ENCODE measurements at regions not wholly inside any gene's neighbourhood (a gene's known extent, or its start where the extent isn't known, plus 50 kb on each side); places are given as distances from the start of the nearest gene placed in this dataset.
"Not testable (repeated sequence)": the region's sequence is repeated elsewhere in the genome, so short reads cannot be mapped to it uniquely, and the experiment has no call there.

DNA sequence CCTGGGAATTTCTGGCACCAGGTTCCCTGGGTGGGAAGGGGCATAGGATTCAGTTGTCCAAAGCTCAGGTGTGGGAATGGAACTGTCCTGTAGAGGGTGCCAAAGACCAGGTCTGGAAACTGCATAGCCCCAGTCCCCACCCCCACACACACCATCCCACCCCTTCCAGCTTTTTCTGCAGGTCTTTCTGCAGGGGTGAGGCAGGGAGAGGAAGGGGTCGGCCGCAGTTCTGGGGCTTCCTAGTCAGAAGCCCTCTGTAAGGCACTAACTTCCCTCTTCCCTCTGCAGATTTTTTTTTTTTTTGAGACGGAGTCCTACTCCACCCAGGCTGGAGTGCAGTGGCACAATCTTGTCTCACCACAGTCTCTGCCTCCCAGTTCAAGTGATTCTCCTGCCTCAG, 1949.7 kb downstream of the FOXD4L5 start:
- H3K9me3 ChIP-seq; intact Hi-C loops (cut with DNase I); H3K27me3 ChIP-seq (ENCODE audit: insufficient read depth in 3 of 3, low read length in 2 of 3); ATAC-seq; H3K27ac ChIP-seq; DNase-seq; H3K4me3 ChIP-seq; H3K4me1 ChIP-seq; H3K36me3 ChIP-seq (ENCODE audit: insufficient read depth in 1 of 2, low read depth in 1 of 2): not testable (repeated sequence)
- WGBS, 3 donors: 15 to 45% methylated on average over 2 to 3 of the region's 3 CpGs; no CpG with 5 or more reads in 1 of the 3 donors

DNA sequence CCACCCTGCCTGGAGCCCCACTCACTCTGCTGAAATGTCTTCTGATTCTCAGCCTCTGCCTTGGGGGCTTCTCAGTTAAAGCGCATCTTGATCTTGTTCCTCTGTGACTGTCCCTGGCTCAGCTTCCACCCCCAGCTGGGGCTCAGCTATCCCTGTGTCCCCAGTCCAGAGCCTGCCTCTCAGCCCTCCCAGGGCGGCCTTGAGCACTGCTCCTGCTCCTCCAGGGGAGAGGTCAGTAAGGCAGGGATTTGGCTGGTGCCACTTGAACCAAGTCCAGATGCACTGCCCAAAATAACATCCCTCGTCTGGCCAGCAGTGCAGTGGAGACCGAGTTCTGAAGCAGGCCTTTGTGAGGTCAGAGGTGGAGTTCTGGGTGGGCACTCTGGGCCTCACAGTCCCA, 1950.8 kb downstream of the FOXD4L5 start:
- H3K4me1 ChIP-seq; H3K27ac ChIP-seq; H3K36me3 ChIP-seq (ENCODE audit: insufficient read depth in 1 of 2, low read depth in 1 of 2); H3K4me3 ChIP-seq; H3K9me3 ChIP-seq; intact Hi-C loops (cut with DNase I); H3K27me3 ChIP-seq (ENCODE audit: insufficient read depth in 3 of 3, low read length in 2 of 3); ATAC-seq: not testable (repeated sequence)
- WGBS, 3 donors: 13 to 31% (median 26%) methylated on average over 1 of the region's 4 CpGs
- DNase-seq: peak; percentile 23 to 58

DNA sequence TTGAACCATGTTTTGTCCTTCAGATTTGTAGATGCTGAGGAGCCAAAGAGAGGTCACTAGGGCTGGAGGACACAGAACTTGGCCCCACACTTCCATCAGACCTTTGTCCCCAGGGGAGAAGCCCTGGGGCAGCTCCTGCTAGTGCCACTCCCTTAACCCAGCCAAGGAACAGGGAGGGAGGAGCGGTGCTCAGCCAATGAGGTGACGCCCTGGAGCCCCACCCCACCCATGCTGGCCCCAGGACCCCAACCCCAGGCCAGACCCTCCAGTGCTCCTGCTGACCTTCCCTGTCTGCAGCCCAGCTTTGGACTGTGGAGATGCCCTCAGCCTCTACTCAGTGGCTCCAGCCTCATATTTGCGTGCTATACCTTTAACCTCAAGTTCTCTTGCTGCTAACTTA, 1951.9 kb downstream of the FOXD4L5 start:
- H3K27me3 ChIP-seq (ENCODE audit: insufficient read depth in 3 of 3, low read length in 2 of 3); H3K4me3 ChIP-seq; H3K4me1 ChIP-seq; H3K27ac ChIP-seq; DNase-seq; H3K36me3 ChIP-seq (ENCODE audit: insufficient read depth in 1 of 2, low read depth in 1 of 2); ATAC-seq; H3K9me3 ChIP-seq; intact Hi-C loops (cut with DNase I): not testable (repeated sequence)
- 88 to 100% (median 94%) methylated on average over 2 of the region's 3 CpGs for WGBS, 3 donors

DNA sequence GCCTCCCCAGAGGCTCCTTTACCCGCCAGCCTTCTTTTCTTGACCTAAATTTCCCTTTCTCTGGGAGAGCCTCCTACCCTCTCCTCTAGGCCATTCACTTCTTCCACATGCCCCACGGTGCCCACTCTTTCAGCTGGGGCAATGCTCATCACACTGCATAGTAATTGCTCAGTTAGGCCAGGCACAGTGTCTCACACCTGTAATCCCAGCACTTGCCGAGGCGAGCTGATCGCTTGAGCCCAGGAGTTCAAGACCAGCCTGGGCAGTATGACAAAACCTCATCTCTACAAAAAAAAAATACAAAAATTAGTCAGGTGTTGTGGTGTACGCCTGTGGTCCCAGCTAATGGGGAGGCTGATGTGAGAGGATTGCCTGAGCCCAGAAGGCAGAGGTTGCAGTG, 1956.7 kb downstream of the FOXD4L5 start:
- H3K4me3 ChIP-seq; H3K27me3 ChIP-seq (ENCODE audit: insufficient read depth in 3 of 3, low read length in 2 of 3); H3K4me1 ChIP-seq; H3K36me3 ChIP-seq (ENCODE audit: insufficient read depth in 1 of 2, low read depth in 1 of 2); H3K27ac ChIP-seq; ATAC-seq; H3K9me3 ChIP-seq; intact Hi-C loops (cut with DNase I); DNase-seq: not testable (repeated sequence)
- 88 to 96% (median 96%) methylated on average over 5 to 6 of the region's 6 CpGs for WGBS, 3 donors

DNA sequence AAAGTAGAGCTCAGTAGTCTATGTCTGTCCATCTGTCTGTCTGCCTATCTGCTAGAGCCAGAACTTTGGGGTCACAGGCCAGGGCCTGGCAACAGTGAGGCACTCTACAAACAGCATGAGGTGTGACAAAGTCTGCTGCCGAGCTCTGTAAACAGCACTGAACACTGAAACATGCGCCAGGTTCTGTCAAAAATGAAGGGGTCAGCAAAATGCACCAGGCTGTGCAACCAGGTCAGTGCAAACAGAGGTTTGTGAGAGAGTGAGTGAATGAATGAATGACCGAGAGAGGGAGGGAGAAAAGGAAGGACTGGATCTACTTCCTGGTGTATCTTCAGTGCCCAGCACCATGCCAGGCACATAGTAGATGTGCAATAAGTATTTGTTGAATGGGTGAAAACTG, 1957.8 kb downstream of the FOXD4L5 start:
- ATAC-seq; H3K4me3 ChIP-seq; H3K9me3 ChIP-seq; intact Hi-C loops (cut with DNase I); H3K4me1 ChIP-seq; H3K27me3 ChIP-seq (ENCODE audit: insufficient read depth in 3 of 3, low read length in 2 of 3); DNase-seq; H3K36me3 ChIP-seq (ENCODE audit: insufficient read depth in 1 of 2, low read depth in 1 of 2); H3K27ac ChIP-seq: not testable (repeated sequence)
- 77 to 79% (median 78%) methylated on average over 3 of the region's 3 CpGs for WGBS, 3 donors

DNA sequence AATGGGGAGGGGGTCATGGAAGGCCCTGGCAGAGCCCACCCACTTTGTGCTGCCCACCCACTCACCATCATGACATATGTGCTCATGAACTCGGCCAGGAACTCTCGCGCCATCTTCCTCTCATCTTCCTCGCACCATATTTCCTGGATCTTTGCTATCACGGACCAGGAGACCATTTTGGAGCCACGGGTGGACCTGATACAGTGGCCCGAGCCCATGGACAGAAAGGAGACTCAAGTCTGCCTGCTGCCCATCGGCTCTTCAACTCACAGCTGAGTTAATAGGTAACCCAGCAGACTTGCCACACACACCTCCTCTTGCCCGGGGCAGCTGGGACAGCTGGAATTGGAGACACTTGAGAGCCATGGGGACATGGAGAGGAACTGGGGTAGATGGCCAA, 1958.3 kb downstream of the FOXD4L5 start:
- H3K4me1 ChIP-seq; H3K27ac ChIP-seq; H3K27me3 ChIP-seq (ENCODE audit: insufficient read depth in 3 of 3, low read length in 2 of 3); H3K4me3 ChIP-seq; ATAC-seq; H3K36me3 ChIP-seq (ENCODE audit: insufficient read depth in 1 of 2, low read depth in 1 of 2); intact Hi-C loops (cut with DNase I); H3K9me3 ChIP-seq; DNase-seq: not testable (repeated sequence)
- WGBS, 3 donors: 82 to 89% (median 86%) methylated on average over 7 to 8 of the region's 9 CpGs

DNA sequence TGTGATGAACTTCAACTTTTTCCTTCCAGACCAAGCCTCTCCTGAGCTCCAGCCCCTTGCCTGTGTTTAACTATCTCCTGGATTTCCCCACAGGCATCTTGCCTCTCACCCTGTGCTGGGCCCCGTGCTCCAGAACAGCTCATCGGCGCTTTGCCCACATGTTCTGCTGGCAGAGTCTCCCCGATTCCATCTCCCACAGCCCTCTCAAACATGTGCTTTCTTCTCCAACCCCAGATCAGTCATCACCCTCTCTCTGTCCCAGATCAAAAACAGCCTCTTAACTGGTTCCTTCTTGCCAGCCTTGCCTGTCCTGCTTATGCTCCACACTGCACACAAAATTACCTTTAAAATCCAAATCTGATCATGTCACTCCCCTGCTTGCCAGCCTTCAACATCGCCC, 1959.3 kb downstream of the FOXD4L5 start:
- H3K27me3 ChIP-seq (ENCODE audit: insufficient read depth in 3 of 3, low read length in 2 of 3); H3K4me3 ChIP-seq; intact Hi-C loops (cut with DNase I); ATAC-seq; H3K27ac ChIP-seq; H3K9me3 ChIP-seq; H3K4me1 ChIP-seq; H3K36me3 ChIP-seq (ENCODE audit: insufficient read depth in 1 of 2, low read depth in 1 of 2); DNase-seq: not testable (repeated sequence)
- 68 to 77% (median 68%) methylated on average over 5 of the region's 5 CpGs for WGBS, 3 donors

DNA sequence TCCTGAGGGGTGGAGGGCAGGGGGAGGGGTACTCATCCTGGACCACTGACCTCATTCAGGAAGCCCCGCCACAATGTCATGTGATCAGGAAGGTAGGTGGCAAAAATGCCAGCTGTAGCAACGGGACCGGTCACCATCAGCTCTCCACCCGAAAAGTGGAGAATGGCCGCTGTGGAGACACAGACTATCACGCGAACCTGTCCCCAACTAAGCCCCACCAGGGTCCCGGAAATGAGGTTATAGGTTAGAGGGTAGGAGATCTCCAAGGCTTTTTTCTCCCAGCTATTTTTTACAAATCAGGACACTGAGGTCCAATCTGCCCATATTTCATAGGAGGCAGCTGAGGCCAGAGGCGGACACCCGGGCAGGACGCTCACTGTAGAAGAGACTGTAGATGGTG, 1966.9 kb downstream of the FOXD4L5 start:
- H3K4me1 ChIP-seq; ATAC-seq; DNase-seq; intact Hi-C loops (cut with DNase I); H3K27me3 ChIP-seq (ENCODE audit: insufficient read depth in 3 of 3, low read length in 2 of 3); H3K27ac ChIP-seq; H3K4me3 ChIP-seq; H3K36me3 ChIP-seq (ENCODE audit: insufficient read depth in 1 of 2, low read depth in 1 of 2); H3K9me3 ChIP-seq: not testable (repeated sequence)
- 82 to 98% (median 91%) methylated on average over 5 to 10 of the region's 11 CpGs for WGBS, 3 donors

DNA sequence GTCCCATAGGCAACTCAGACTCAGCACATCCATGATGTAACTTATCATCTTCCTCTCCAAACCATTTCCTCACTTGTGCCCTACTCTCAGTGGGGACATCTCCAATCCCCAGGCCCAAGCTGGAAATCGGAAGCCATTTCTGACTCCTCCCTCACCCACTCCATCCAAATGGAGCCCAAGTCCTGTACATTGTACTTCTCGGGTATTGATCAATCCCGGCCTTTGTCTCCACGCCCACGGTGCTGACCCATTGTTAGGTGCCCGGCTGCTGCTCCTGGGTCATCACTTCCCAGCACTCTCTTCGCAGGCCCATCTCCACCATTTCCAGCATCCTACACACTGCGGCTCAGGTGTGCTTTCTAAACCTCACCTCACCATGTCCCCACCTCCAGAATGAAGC, 1969.6 kb downstream of the FOXD4L5 start:
- H3K27ac ChIP-seq; H3K4me1 ChIP-seq; H3K9me3 ChIP-seq; intact Hi-C loops (cut with DNase I); H3K36me3 ChIP-seq (ENCODE audit: insufficient read depth in 1 of 2, low read depth in 1 of 2); H3K4me3 ChIP-seq; DNase-seq; H3K27me3 ChIP-seq (ENCODE audit: insufficient read depth in 3 of 3, low read length in 2 of 3); ATAC-seq: not testable (repeated sequence)
- 92 to 94% (median 93%) methylated on average over 6 of the region's 8 CpGs for WGBS, 3 donors

DNA sequence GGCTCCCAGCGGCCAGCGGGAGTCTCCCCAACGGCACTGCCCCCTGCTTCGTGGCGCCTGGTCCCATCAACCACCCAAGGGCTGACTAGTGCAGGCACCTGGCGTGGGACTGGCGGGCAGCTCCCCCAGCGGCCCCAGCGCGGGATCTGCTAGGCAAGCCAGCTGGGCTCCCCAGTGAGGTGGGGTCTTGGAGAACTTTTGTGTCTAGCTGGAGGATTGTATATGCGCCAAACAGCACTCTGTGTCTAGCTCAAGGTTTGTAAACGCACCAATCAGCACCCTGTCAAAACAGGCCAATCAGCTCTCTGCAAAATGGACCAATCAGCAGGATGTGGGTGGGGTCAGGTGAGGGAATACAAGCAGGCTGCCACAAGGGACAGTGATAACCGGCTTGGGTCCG, 1988.2 kb downstream of the FOXD4L5 start:
- ATAC-seq; H3K4me1 ChIP-seq; H3K27ac ChIP-seq; intact Hi-C loops (cut with DNase I); H3K36me3 ChIP-seq (ENCODE audit: insufficient read depth in 1 of 2, low read depth in 1 of 2); H3K4me3 ChIP-seq; H3K9me3 ChIP-seq; H3K27me3 ChIP-seq (ENCODE audit: insufficient read depth in 3 of 3, low read length in 2 of 3): not testable (repeated sequence)
- 93 to 95% (median 93%) methylated on average over 8 to 9 of the region's 14 CpGs for WGBS, 3 donors
- peak in 1 of 2 donors; percentile 28 for DNase-seq

DNA sequence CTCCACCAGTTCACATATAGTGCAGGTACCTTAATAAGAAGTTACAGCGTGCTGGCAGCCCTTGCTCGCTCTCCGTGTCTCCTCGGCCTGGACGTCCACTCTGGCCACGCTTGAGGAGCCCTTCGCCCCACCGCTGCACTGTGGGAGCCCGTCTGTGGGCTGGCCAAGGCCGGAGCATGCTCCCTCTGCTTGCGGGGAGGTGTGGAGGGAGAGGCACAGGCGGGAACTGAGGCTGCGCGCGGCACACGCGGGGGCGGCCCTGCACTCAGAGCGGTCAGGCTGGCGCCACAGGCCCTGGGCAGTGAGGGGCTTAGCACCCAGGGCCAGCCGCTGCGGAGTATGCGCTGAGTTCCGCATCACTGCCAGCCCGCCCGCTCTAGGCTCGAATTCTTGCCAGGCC, 1988.6 kb downstream of the FOXD4L5 start:
- H3K4me3 ChIP-seq; H3K36me3 ChIP-seq (ENCODE audit: insufficient read depth in 1 of 2, low read depth in 1 of 2); ATAC-seq; intact Hi-C loops (cut with DNase I); H3K27ac ChIP-seq; H3K4me1 ChIP-seq; H3K9me3 ChIP-seq; H3K27me3 ChIP-seq (ENCODE audit: insufficient read depth in 3 of 3, low read length in 2 of 3): not testable (repeated sequence)
- peak in 1 of 2 donors; percentile 42 for DNase-seq
- WGBS, 3 donors: 88 to 92% (median 90%) methylated on average over 8 to 18 of the region's 27 CpGs

DNA sequence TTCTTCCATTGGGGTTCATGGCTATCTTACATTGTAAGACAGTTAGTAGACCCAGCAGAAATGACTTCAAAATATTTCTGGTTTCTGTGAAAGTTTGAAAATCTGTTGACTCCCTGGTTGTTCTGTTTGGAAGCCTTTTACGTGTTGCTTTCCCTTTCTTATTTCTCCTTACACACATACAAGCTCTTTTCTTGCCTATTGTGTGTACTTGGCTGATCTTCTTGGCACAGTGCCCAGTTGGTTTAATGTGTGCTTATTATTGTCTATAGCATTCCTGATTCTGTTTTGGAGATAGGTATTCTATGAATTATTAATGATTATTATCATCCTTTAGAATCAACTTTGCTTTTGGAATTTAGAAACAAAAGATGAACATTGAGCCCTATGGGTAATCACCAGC, 1995.0 kb downstream of the FOXD4L5 start:
- intact Hi-C loops (cut with DNase I); DNase-seq: not testable (repeated sequence)

More for the DNA sequence above, 1995.0 kb downstream of the FOXD4L5 start:
- not testable (repeated sequence) for ATAC-seq; H3K36me3 ChIP-seq (ENCODE audit: insufficient read depth in 1 of 2, low read depth in 1 of 2); H3K27ac ChIP-seq; H3K4me1 ChIP-seq; H3K27me3 ChIP-seq (ENCODE audit: insufficient read depth in 3 of 3, low read length in 2 of 3); H3K4me3 ChIP-seq; H3K9me3 ChIP-seq
- 29 to 32% (median 31%) methylated on average over 1 of the region's 1 CpG for WGBS, 3 donors
